OCI-LY3 (cell line): ENCODE measurements at regions not wholly inside any gene's neighbourhood (a gene's known extent, or its start where the extent isn't known, plus 50 kb on each side); places are given as distances from the start of the nearest gene placed in this dataset.
"Not testable (repeated sequence)": the region's sequence is repeated elsewhere in the genome, so short reads cannot be mapped to it uniquely, and the experiment has no call there.

Experiments
- H2AFZ ChIP-seq: fragments of 200-600, 300-600 bp; shearing (Covaris generic); 2 replicates; pipeline ENCODE4 v1.6.0; 2014; ENCODE audit warnings: antibody characterized with exemption, low read depth, low read length
- H3K27ac ChIP-seq: fragments of 200-600, 300-600 bp; sonication (generic); 2 replicates; pipeline ENCODE4 v1.5.1; 2014; ENCODE audit warnings: mild to moderate bottlenecking, low read length, moderate library complexity, mixed read lengths
- H3K27me3 ChIP-seq: fragments of 200-600, 300-600 bp; sonication (generic); 2 replicates; pipeline ENCODE4 v1.6.1; 2014; ENCODE audit warnings: low read depth, low read length, mixed read lengths
- H3K36me3 ChIP-seq: fragments of 200-600, 300-600 bp; sonication (generic); replicated peaks from 2 replicates; pipeline ENCODE3; 2014; ENCODE audit warnings: low read depth, low read length, mixed read lengths
- H3K4me1 ChIP-seq: fragments of 300-600, 200-600 bp; sonication (generic); 2 replicates; pipeline ENCODE4 v1.6.1; 2014; ENCODE audit warnings: low read length, mixed read lengths
- H3K4me2 ChIP-seq: fragments of 200-600, 300-600 bp; sonication (generic); 2 replicates; pipeline ENCODE4 v1.6.1; 2014; ENCODE audit warnings: low read length, mixed read lengths
- H3K4me3 ChIP-seq: fragments of 300-600, 200-600 bp; sonication (generic); 2 replicates; pipeline ENCODE4 v1.5.1; 2014; ENCODE audit warnings: antibody characterized with exemption, mild to moderate bottlenecking, low read length, moderate library complexity
- H3K79me2 ChIP-seq: fragments of 300-600, 200-600 bp; shearing (Covaris generic); 2 replicates; pipeline ENCODE4 v1.6.1; 2014; ENCODE audit warnings: mild to moderate bottlenecking, low read length, mixed read lengths
- H3K9ac ChIP-seq: fragments of 300-600, 200-600 bp; shearing (Covaris generic); 2 replicates; pipeline ENCODE4 v1.6.0; 2014; ENCODE audit warnings: mild to moderate bottlenecking, low read length, moderate library complexity
- H3K9me3 ChIP-seq: fragments of 200-600, 300-600 bp; shearing (Covaris generic); 2 replicates; pipeline ENCODE4 v1.6.1; 2014; ENCODE audit warnings: low read length, mixed read lengths; ENCODE audit not compliant: insufficient read depth
- H4K20me1 ChIP-seq: fragments of 200-600, 300-600 bp; sonication (generic); 2 replicates; pipeline ENCODE4 v1.6.1; 2016; ENCODE audit warnings: low read length, mixed read lengths; ENCODE audit not compliant: insufficient read depth
- EZH2phosphoT487 ChIP-seq: fragments of 200-600 bp; shearing (Covaris generic); IDR thresholded peaks from 2 replicates; pipeline ENCODE4 v1.6.1; 2018; ENCODE audit warnings: antibody characterized with exemption, mixed run types, low read depth
- TF ChIP-seq, protein P1 (sequence below): fragments of 200-600, 300-600 bp; sonication (generic); IDR thresholded peaks from 2 replicates; pipeline ENCODE4 v1.5.1; 2014; ENCODE audit warnings: antibody characterized with exemption, low read length, low read depth

GRCh38 chr1:238399558-238399957, 508.8 kb upstream of the ZP4 start:
- no peaks in the 10 kb centered on the region for H3K79me2 ChIP-seq

GRCh38 chr1:238396140-238396539, 505.4 kb upstream of the ZP4 start:
- H3K9me3 ChIP-seq: no peaks in the 10 kb centered on the region
- H3K4me1 ChIP-seq: no peaks in the 10 kb centered on the region
- TF ChIP-seq EZH2phosphoT487: no peak
- TF ChIP-seq, protein P1, sequence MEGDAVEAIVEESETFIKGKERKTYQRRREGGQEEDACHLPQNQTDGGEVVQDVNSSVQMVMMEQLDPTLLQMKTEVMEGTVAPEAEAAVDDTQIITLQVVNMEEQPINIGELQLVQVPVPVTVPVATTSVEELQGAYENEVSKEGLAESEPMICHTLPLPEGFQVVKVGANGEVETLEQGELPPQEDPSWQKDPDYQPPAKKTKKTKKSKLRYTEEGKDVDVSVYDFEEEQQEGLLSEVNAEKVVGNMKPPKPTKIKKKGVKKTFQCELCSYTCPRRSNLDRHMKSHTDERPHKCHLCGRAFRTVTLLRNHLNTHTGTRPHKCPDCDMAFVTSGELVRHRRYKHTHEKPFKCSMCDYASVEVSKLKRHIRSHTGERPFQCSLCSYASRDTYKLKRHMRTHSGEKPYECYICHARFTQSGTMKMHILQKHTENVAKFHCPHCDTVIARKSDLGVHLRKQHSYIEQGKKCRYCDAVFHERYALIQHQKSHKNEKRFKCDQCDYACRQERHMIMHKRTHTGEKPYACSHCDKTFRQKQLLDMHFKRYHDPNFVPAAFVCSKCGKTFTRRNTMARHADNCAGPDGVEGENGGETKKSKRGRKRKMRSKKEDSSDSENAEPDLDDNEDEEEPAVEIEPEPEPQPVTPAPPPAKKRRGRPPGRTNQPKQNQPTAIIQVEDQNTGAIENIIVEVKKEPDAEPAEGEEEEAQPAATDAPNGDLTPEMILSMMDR: no peak
- H3K9ac ChIP-seq: no peak overlapping the region
- no peaks in the 10 kb centered on the region for H4K20me1 ChIP-seq
- no peaks in the 10 kb centered on the region for H3K27me3 ChIP-seq
- H3K4me3 ChIP-seq: no peak overlapping the region
- no peak overlapping the region for H3K27ac ChIP-seq
- no peak overlapping the region for H3K4me2 ChIP-seq
- H2AFZ ChIP-seq: no peak overlapping the region
- H3K36me3 ChIP-seq: no peaks in the 10 kb centered on the region
- H3K79me2 ChIP-seq: no peaks in the 10 kb centered on the region

More at GRCh38 chr1:238399558-238399957, 508.8 kb upstream of the ZP4 start:
- Histone ChIP-seq H3K4me3 (no peak overlapping the region), H3K27ac (no peak overlapping the region), H3K9ac (no peak overlapping the region), H4K20me1 (no peaks in the 10 kb centered on the region), H2AFZ (no peak overlapping the region), H3K27me3 (no peaks in the 10 kb centered on the region), H3K9me3 (no peaks in the 10 kb centered on the region), H3K4me1 (no peaks in the 10 kb centered on the region), H3K4me2 (no peak overlapping the region), H3K36me3 (no peaks in the 10 kb centered on the region)
- TF ChIP-seq, protein P1: peak; percentile 43
- no peak for TF ChIP-seq EZH2phosphoT487

DNA sequence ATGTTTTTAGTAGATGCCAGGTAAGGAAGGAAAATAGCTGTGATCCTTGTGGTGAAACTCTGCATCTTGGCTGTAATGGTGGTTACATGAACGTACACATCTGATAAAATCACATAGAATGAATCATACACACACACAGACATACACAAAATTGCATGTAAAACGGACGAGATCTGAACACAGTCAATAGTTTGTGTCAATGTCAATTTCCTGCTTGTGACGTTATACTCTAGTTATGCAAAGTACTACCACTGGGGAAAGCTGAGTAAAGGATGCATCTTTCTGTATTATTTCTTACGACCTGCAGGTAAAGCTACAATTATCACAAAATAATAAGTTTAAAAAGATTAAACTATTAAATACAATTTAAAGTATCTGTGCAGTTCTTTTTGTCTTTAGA, 493.7 kb upstream of the ZP4 start:
- no peaks in the 10 kb centered on the region for H3K36me3 ChIP-seq
- no peak overlapping the region for H3K4me3 ChIP-seq
- no peak overlapping the region for H2AFZ ChIP-seq
- TF ChIP-seq EZH2phosphoT487: no peak
- TF ChIP-seq, protein P1: no peak
- no peaks in the 10 kb centered on the region for H3K4me1 ChIP-seq
- no peaks in the 10 kb centered on the region for H4K20me1 ChIP-seq
- H3K4me2 ChIP-seq: no peak overlapping the region
- no peaks in the 10 kb centered on the region for H3K79me2 ChIP-seq
- H3K9ac ChIP-seq: no peak overlapping the region
- H3K9me3 ChIP-seq: no peaks in the 10 kb centered on the region
- H3K27me3 ChIP-seq: no peaks in the 10 kb centered on the region
- H3K27ac ChIP-seq: no peak overlapping the region

- no peaks in the 10 kb centered on the region for H3K9me3 ChIP-seq
- H3K79me2 ChIP-seq: no peaks in the 10 kb centered on the region
- H3K9ac ChIP-seq: no peak overlapping the region
- H3K4me2 ChIP-seq: no peak overlapping the region
- no peaks in the 10 kb centered on the region for H3K4me1 ChIP-seq
- H3K4me3 ChIP-seq: no peak overlapping the region
- no peak for TF ChIP-seq EZH2phosphoT487
- TF ChIP-seq, protein P1: no peak
- H3K36me3 ChIP-seq: no peaks in the 10 kb centered on the region
- H3K27me3 ChIP-seq: no peaks in the 10 kb centered on the region
- no peak overlapping the region for H3K27ac ChIP-seq
- no peaks in the 10 kb centered on the region for H4K20me1 ChIP-seq
- H2AFZ ChIP-seq: no peak overlapping the region
Measured at GRCh38 chr1:238380167-238380566, 489.4 kb upstream of the ZP4 start.

- H3K27ac ChIP-seq: not testable (repeated sequence)
Measured at GRCh38 chr1:238379446-238379845, 488.7 kb upstream of the ZP4 start.

More at GRCh38 chr1:238379446-238379845, 488.7 kb upstream of the ZP4 start:
- H3K9me3 ChIP-seq, H3K4me3 ChIP-seq, H3K27me3 ChIP-seq, H3K4me1 ChIP-seq, H3K79me2 ChIP-seq, H3K9ac ChIP-seq, H2AFZ ChIP-seq, H4K20me1 ChIP-seq, H3K4me2 ChIP-seq, H3K36me3 ChIP-seq: not testable (repeated sequence)
